ENCODE measurements at regions not wholly inside any gene's neighbourhood (a gene's known extent, or its start where the extent isn't known, plus 50 kb on each side); places are given as distances from the start of the nearest gene placed in this dataset.

GRCh38 chr4:164446516-164446915 lies 307.4 kb upstream of the SMIM31 start:
- no peak for DNase-seq

GRCh38 chr4:164461901-164462300 lies 292.0 kb upstream of the SMIM31 start:
- DNase-seq = no peak

- no peak for DNase-seq
These were observed 291.5 kb upstream of the SMIM31 start for GRCh38 chr4:164462471-164462870.

- DNase-seq = no peak
These were observed 289.6 kb upstream of the SMIM31 start for GRCh38 chr4:164464313-164464712.

- no peak for DNase-seq
These were observed 286.4 kb upstream of the SMIM31 start for GRCh38 chr4:164467493-164467892.

GRCh38 chr4:164481306-164482091 lies 272.4 kb upstream of the SMIM31 start:
- no peak for DNase-seq

- DNase-seq = no peak
These were observed 271.9 kb upstream of the SMIM31 start for GRCh38 chr4:164482092-164482404.

- DNase-seq = no peak
These were observed 271.2 kb upstream of the SMIM31 start for GRCh38 chr4:164482758-164483157.

GRCh38 chr4:164483711-164484110 lies 270.2 kb upstream of the SMIM31 start:
- no peak for DNase-seq

GRCh38 chr4:164484551-164484950 lies 269.4 kb upstream of the SMIM31 start:
- DNase-seq = no peak

- DNase-seq = no peak
These were observed 268.8 kb upstream of the SMIM31 start for GRCh38 chr4:164485136-164485535.

- no peak for DNase-seq
These were observed 265.8 kb upstream of the SMIM31 start for GRCh38 chr4:164488114-164488513.

GRCh38 chr4:164501074-164501473 lies 252.9 kb upstream of the SMIM31 start:
- no peak for DNase-seq

- DNase-seq = no peak
These were observed 250.1 kb upstream of the SMIM31 start for GRCh38 chr4:164503874-164504273.

GRCh38 chr4:164508097-164508496 lies 245.8 kb upstream of the SMIM31 start:
- DNase-seq = no peak

GRCh38 chr4:164508771-164509170 lies 245.2 kb upstream of the SMIM31 start:
- DNase-seq = no peak

- no peak for DNase-seq
These were observed 244.0 kb upstream of the SMIM31 start for GRCh38 chr4:164509951-164510350.

- DNase-seq = no peak
These were observed 241.8 kb upstream of the SMIM31 start for GRCh38 chr4:164512124-164512523.

GRCh38 chr4:164514765-164515164 lies 239.2 kb upstream of the SMIM31 start:
- DNase-seq = no peak

GRCh38 chr4:164524789-164525188 lies 229.1 kb upstream of the SMIM31 start:
- DNase-seq = no peak

- no peak for DNase-seq
These were observed 226.9 kb upstream of the SMIM31 start for GRCh38 chr4:164526933-164527583.

GRCh38 chr4:164529058-164529457 lies 224.9 kb upstream of the SMIM31 start:
- DNase-seq = no peak

- no peak for DNase-seq
These were observed 224.4 kb upstream of the SMIM31 start for GRCh38 chr4:164529486-164529885.

- no peak for DNase-seq
These were observed 222.6 kb upstream of the SMIM31 start for GRCh38 chr4:164531336-164531735.

GRCh38 chr4:164536814-164537213 lies 217.1 kb upstream of the SMIM31 start:
- no peak for DNase-seq

All from NCI-H526 treated with DMSO at 0.1 percent for 48 hours (cell line).